GM15510 (cell line): ENCODE measurements at regions not wholly inside any gene's neighbourhood (a gene's known extent, or its start where the extent isn't known, plus 50 kb on each side); places are given as distances from the start of the nearest gene placed in this dataset.

Experiments
- POLR2A ChIP-seq: IDR thresholded peaks from 3 replicates; pipeline ENCODE4 v1.6.1; 2011; ENCODE audit warnings: borderline replicate concordance; ENCODE audit not compliant: insufficient read length; ENCODE audit errors: extremely low read depth

GRCh38 chr2:41066168-41066567 lies 614.3 kb upstream of the SLC8A1 start:
- no peak for TF ChIP-seq POLR2A

- no peak for TF ChIP-seq POLR2A
These were observed 616.9 kb upstream of the SLC8A1 start for GRCh38 chr2:41068740-41069139.

GRCh38 chr2:41078341-41078740 lies 626.5 kb upstream of the SLC8A1 start:
- no peak for TF ChIP-seq POLR2A

GRCh38 chr2:41079011-41079410 lies 627.1 kb upstream of the SLC8A1 start:
- no peak for TF ChIP-seq POLR2A

- no peak for TF ChIP-seq POLR2A
These were observed 632.4 kb upstream of the SLC8A1 start for GRCh38 chr2:41084321-41084720.

GRCh38 chr2:41087946-41088345 lies 636.1 kb upstream of the SLC8A1 start:
- TF ChIP-seq POLR2A: no peak

GRCh38 chr2:41101281-41101680 lies 649.4 kb upstream of the SLC8A1 start:
- no peak for TF ChIP-seq POLR2A

GRCh38 chr2:41109744-41110143 lies 657.9 kb upstream of the SLC8A1 start:
- TF ChIP-seq POLR2A: no peak

GRCh38 chr2:41111836-41112627 lies 660.1 kb upstream of the SLC8A1 start:
- no peak for TF ChIP-seq POLR2A

- no peak for TF ChIP-seq POLR2A
These were observed 664.4 kb upstream of the SLC8A1 start for GRCh38 chr2:41116106-41116797.

- no peak for TF ChIP-seq POLR2A
These were observed 667.6 kb upstream of the SLC8A1 start for GRCh38 chr2:41119489-41119888.

GRCh38 chr2:41123341-41123740 lies 671.5 kb upstream of the SLC8A1 start:
- TF ChIP-seq POLR2A: no peak

GRCh38 chr2:41127351-41127750 lies 675.5 kb upstream of the SLC8A1 start:
- no peak for TF ChIP-seq POLR2A

- TF ChIP-seq POLR2A: no peak
These were observed 678.1 kb upstream of the SLC8A1 start for GRCh38 chr2:41129988-41130387.

- no peak for TF ChIP-seq POLR2A
These were observed 685.1 kb upstream of the SLC8A1 start for GRCh38 chr2:41137031-41137430.

- TF ChIP-seq POLR2A: no peak
These were observed 689.4 kb upstream of the SLC8A1 start for GRCh38 chr2:41141146-41141791.

GRCh38 chr2:41142478-41142877 lies 690.6 kb upstream of the SLC8A1 start:
- no peak for TF ChIP-seq POLR2A

- no peak for TF ChIP-seq POLR2A
These were observed 693.2 kb upstream of the SLC8A1 start for GRCh38 chr2:41145066-41145465.
